Panc1 (cell line): ENCODE measurements at regions not wholly inside any gene's neighbourhood (a gene's known extent, or its start where the extent isn't known, plus 50 kb on each side); places are given as distances from the start of the nearest gene placed in this dataset.

Experiments used
- CTCF ChIP-seq: fragments of 450-650 bp; IDR thresholded peaks from 2 replicates; pipeline ENCODE4 v1.5.1; 2017; ENCODE audit warnings: mild to moderate bottlenecking
- POLR2AphosphoS5 ChIP-seq: IDR thresholded peaks from 2 replicates; pipeline ENCODE4 v1.6.1; 2012; ENCODE audit warnings: mild to moderate bottlenecking, low read depth, low read length, moderate library complexity
- SIN3A ChIP-seq: IDR thresholded peaks from 2 replicates; pipeline ENCODE4 v1.6.1; 2012; ENCODE audit warnings: low read depth, mild to moderate bottlenecking, low read length, moderate library complexity, borderline replicate concordance; ENCODE audit not compliant: insufficient read depth
- TCF7L2 ChIP-seq: IDR thresholded peaks from 2 replicates; pipeline ENCODE4 v1.6.1; 2011; ENCODE audit warnings: mild to moderate bottlenecking, low read depth, low read length, inconsistent platforms

DNA sequence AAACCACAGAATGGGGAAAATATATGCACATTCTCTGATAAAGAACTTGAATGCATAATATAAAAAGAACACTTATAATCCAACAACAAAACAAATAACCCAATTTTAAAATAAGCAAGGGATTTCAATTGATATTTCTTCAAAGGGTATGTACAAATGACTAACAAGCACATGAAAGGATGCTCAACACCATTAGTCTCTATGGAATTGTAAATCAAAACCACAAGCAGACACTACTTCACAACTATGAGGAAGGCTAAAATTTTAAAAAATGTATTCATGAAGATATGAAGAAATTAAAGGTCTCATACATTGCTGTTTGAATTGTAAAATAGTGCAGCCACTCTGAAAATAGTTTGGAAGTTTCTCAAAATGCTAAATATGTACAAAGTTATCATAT is 78.9 kb upstream of the GAS1 start:
- TF ChIP-seq CTCF (no peak), POLR2AphosphoS5 (no peak), TCF7L2 (no peak), SIN3A (no peak)
